OCI-LY3 (cell line): ENCODE measurements at regions not wholly inside any gene's neighbourhood (a gene's known extent, or its start where the extent isn't known, plus 50 kb on each side); places are given as distances from the start of the nearest gene placed in this dataset.

Source experiments
- H2AFZ ChIP-seq: fragments of 200-600, 300-600 bp; shearing (Covaris generic); 2 replicates; pipeline ENCODE4 v1.6.0; 2014; ENCODE audit warnings: antibody characterized with exemption, low read depth, low read length
- H3K27ac ChIP-seq: fragments of 200-600, 300-600 bp; sonication (generic); 2 replicates; pipeline ENCODE4 v1.5.1; 2014; ENCODE audit warnings: mild to moderate bottlenecking, low read length, moderate library complexity, mixed read lengths
- H3K27me3 ChIP-seq: fragments of 200-600, 300-600 bp; sonication (generic); 2 replicates; pipeline ENCODE4 v1.6.1; 2014; ENCODE audit warnings: low read depth, low read length, mixed read lengths
- H3K36me3 ChIP-seq: fragments of 200-600, 300-600 bp; sonication (generic); replicated peaks from 2 replicates; pipeline ENCODE3; 2014; ENCODE audit warnings: low read depth, low read length, mixed read lengths
- H3K4me1 ChIP-seq: fragments of 300-600, 200-600 bp; sonication (generic); 2 replicates; pipeline ENCODE4 v1.6.1; 2014; ENCODE audit warnings: low read length, mixed read lengths
- H3K4me2 ChIP-seq: fragments of 200-600, 300-600 bp; sonication (generic); 2 replicates; pipeline ENCODE4 v1.6.1; 2014; ENCODE audit warnings: low read length, mixed read lengths
- H3K4me3 ChIP-seq: fragments of 300-600, 200-600 bp; sonication (generic); 2 replicates; pipeline ENCODE4 v1.5.1; 2014; ENCODE audit warnings: antibody characterized with exemption, mild to moderate bottlenecking, low read length, moderate library complexity
- H3K79me2 ChIP-seq: fragments of 300-600, 200-600 bp; shearing (Covaris generic); 2 replicates; pipeline ENCODE4 v1.6.1; 2014; ENCODE audit warnings: mild to moderate bottlenecking, low read length, mixed read lengths
- H3K9ac ChIP-seq: fragments of 300-600, 200-600 bp; shearing (Covaris generic); 2 replicates; pipeline ENCODE4 v1.6.0; 2014; ENCODE audit warnings: mild to moderate bottlenecking, low read length, moderate library complexity
- H3K9me3 ChIP-seq: fragments of 200-600, 300-600 bp; shearing (Covaris generic); 2 replicates; pipeline ENCODE4 v1.6.1; 2014; ENCODE audit warnings: low read length, mixed read lengths; ENCODE audit not compliant: insufficient read depth
- H4K20me1 ChIP-seq: fragments of 200-600, 300-600 bp; sonication (generic); 2 replicates; pipeline ENCODE4 v1.6.1; 2016; ENCODE audit warnings: low read length, mixed read lengths; ENCODE audit not compliant: insufficient read depth
- CTCF ChIP-seq: fragments of 200-600, 300-600 bp; sonication (generic); IDR thresholded peaks from 2 replicates; pipeline ENCODE4 v1.5.1; 2014; ENCODE audit warnings: antibody characterized with exemption, low read length, low read depth
- EZH2phosphoT487 ChIP-seq: fragments of 200-600 bp; shearing (Covaris generic); IDR thresholded peaks from 2 replicates; pipeline ENCODE4 v1.6.1; 2018; ENCODE audit warnings: antibody characterized with exemption, mixed run types, low read depth

- Histone ChIP-seq H2AFZ (no peak overlapping the region), H3K9me3 (peaks cover 14% of the 10 kb centered on the region; the same call in 1 of the 2 replicates), H3K79me2 (no peaks in the 10 kb centered on the region), H3K4me3 (no peak overlapping the region), H4K20me1 (no peaks in the 10 kb centered on the region), H3K9ac (no peak overlapping the region), H3K4me2 (no peak overlapping the region), H3K27ac (no peak overlapping the region), H3K36me3 (no peaks in the 10 kb centered on the region), H3K4me1 (no peaks in the 10 kb centered on the region), H3K27me3 (no peaks in the 10 kb centered on the region)
- TF ChIP-seq CTCF (no peak), EZH2phosphoT487 (no peak)
These were observed 921.3 kb downstream of the METTL15 start for GRCh38 chr11:29029452-29029851.

- no peak for TF ChIP-seq CTCF
- H3K9me3 ChIP-seq = peaks cover 18% of the 10 kb centered on the region; the same call in 1 of the 2 replicates
- H3K4me2 ChIP-seq = no peak overlapping the region
- peaks cover 6% of the 10 kb centered on the region for H3K4me1 ChIP-seq
- no peaks in the 10 kb centered on the region for H3K27me3 ChIP-seq
- no peaks in the 10 kb centered on the region for H3K79me2 ChIP-seq
- no peak overlapping the region for H3K9ac ChIP-seq
- H2AFZ ChIP-seq = no peak overlapping the region
- no peak overlapping the region for H3K4me3 ChIP-seq
- peaks cover 5% of the 10 kb centered on the region for H3K36me3 ChIP-seq
- no peaks in the 10 kb centered on the region for H4K20me1 ChIP-seq
- H3K27ac ChIP-seq = no peak overlapping the region
These were observed 919.2 kb downstream of the METTL15 start for GRCh38 chr11:29027436-29027835.

GRCh38 chr11:29026286-29026685, 918.1 kb downstream of the METTL15 start:
- Histone ChIP-seq H3K4me1 (peaks cover 16% of the 10 kb centered on the region), H3K4me3 (no peak overlapping the region), H3K79me2 (no peaks in the 10 kb centered on the region), H3K9ac (no peak overlapping the region), H2AFZ (no peak overlapping the region), H3K27me3 (no peaks in the 10 kb centered on the region), H4K20me1 (no peaks in the 10 kb centered on the region), H3K4me2 (no peak overlapping the region), H3K27ac (no peak overlapping the region), H3K36me3 (peaks cover 10% of the 10 kb centered on the region), H3K9me3 (peaks cover 18% of the 10 kb centered on the region; the same call in 1 of the 2 replicates)
- no peak for TF ChIP-seq CTCF

GRCh38 chr11:29025001-29025400, 916.8 kb downstream of the METTL15 start:
- H2AFZ ChIP-seq = no peak overlapping the region
- no peaks in the 10 kb centered on the region for H4K20me1 ChIP-seq
- peaks cover 20% of the 10 kb centered on the region for H3K4me1 ChIP-seq
- H3K4me2 ChIP-seq = no peak overlapping the region
- no peaks in the 10 kb centered on the region for H3K27me3 ChIP-seq
- H3K27ac ChIP-seq = no peak overlapping the region
- H3K9ac ChIP-seq = no peak overlapping the region
- TF ChIP-seq CTCF (no peak), EZH2phosphoT487 (no peak)
- H3K4me3 ChIP-seq = no peak overlapping the region
- no peaks in the 10 kb centered on the region for H3K79me2 ChIP-seq
- H3K9me3 ChIP-seq = peaks cover 18% of the 10 kb centered on the region; the same call in 1 of the 2 replicates
- peaks cover 10% of the 10 kb centered on the region for H3K36me3 ChIP-seq
